ENCODE measurements at regions not wholly inside any gene's neighbourhood (a gene's known extent, or its start where the extent isn't known, plus 50 kb on each side); places are given as distances from the start of the nearest gene placed in this dataset.
"Not testable (repeated sequence)": the region's sequence is repeated elsewhere in the genome, so short reads cannot be mapped to it uniquely, and the experiment has no call there.

DNA sequence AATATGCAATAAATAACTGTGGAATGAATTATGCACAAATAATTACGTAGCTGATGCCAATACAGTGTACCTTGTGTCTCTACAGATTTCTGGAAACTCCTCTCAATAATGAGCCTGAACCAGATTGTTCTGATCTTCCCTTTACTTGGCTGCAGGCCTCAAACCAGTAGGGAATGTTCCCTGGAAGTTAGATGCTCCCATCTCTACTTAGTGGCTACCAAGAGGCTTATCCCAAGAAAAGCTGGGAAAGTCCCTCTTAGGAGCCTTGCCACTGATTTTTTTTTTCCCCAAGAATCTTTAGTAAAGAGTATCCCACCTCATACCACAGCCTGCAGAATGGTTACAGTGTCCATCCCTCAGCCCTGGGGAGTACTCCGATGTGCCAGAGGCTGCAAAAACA, 702.1 kb downstream of the RFPL4B start:
- DNase-seq (ENCODE audit: extremely low spot score, insufficient read length, low read depth) (no peak), FAIRE-seq (no peak)

DNA sequence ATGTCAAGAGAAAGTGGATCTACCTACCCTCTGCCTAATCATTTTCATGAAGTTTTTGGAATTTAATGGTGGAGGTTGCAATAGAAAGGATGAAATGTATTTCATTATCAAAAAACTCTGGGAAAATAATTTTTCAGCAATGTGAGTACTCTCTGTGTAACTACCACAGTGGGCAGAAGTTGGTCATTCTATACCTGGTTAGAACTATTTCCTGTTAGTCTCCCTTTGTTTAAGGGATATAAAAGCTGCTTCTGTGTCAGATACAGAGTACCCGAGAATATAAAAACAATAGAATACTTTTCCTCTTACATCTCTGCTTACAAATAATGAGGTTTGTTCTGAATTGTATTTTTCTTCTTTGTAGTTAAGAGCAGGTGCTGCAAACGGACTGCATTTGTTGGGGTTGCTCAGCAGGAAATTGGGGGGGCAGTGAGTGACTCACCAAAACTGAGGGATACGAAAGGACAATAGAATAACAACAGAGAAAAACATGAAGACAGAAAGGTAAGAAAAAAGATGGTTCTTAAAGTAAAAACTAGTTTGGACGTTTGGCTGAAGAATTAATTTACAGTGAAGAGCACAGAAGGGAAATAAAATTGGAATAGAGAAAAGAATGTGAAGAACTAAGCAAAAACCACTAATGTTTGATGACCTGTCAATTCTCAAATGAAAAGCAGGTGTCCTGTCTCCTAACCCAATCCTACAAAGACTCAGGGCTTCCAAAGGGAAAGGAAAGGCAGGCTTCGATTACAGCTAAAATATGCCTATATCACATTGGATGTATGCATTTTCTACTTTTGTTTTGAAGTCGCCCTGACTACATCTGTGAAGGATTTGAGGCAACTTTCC, 703.1 kb downstream of the RFPL4B start:
- DNase-seq (ENCODE audit: extremely low spot score, insufficient read length, low read depth) (no peak), FAIRE-seq (no peak)

DNA sequence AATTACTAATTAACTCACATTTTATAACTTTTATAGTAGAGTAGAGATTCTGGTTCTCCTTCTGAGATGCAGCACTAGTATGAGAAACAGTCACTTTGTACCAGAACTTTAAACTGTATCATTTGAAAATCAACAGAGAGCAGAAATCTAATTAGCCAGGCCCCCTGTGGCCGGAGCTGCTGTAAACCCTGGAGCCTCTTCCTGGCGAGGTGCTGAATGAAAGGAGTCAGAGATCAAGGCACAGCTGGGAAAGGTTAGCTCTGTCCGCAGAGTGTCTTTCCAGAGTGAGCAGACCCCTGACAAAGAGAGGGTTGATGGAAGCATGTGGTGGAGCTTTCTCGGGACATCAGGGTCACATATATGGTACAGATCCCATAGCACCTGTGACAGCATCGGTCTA, 703.8 kb downstream of the RFPL4B start:
- FAIRE-seq = no peak
- no peak for DNase-seq (ENCODE audit: extremely low spot score, insufficient read length, low read depth)

DNA sequence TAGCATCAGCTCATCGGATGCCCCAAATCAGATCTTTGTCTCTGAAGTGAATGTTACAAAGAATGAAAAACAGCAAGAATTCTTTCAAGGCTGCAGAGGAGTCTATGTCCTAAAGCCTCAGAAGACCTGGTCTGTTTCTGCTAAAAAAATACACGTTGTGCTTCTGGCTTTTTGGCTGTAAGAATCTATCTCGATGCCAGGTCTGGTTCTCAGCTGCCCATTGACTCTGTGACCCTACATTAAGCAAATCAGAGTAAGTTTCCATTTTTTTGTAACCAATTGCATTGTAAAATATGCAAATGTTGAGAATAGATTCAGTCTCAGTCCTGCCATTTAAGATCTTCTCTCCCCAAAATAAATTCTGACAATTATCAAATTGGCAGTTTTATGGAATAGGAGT, 705.4 kb downstream of the RFPL4B start:
- DNase-seq (ENCODE audit: extremely low spot score, insufficient read length, low read depth) (no peak), FAIRE-seq (no peak)

DNA sequence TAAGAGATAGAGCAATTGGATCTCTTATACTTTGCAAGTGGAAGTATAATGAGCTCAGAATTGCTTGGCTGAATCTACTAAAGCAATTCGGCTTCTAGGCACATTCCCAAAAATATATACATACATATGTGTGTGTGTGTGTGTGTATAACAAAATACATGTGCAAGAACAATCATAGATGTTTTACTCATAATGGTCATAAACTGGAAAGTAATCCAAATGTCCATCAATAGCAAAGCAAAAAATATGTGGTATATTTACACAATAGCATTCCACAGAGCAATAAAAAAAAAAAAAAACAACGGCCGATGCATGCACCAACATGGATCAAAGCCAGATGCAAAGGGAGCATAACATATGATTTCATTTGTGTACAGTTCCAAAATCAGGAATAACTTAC, 707.9 kb downstream of the RFPL4B start:
- DNase-seq (ENCODE audit: extremely low spot score, insufficient read length, low read depth) (no peak), FAIRE-seq (no peak)

DNA sequence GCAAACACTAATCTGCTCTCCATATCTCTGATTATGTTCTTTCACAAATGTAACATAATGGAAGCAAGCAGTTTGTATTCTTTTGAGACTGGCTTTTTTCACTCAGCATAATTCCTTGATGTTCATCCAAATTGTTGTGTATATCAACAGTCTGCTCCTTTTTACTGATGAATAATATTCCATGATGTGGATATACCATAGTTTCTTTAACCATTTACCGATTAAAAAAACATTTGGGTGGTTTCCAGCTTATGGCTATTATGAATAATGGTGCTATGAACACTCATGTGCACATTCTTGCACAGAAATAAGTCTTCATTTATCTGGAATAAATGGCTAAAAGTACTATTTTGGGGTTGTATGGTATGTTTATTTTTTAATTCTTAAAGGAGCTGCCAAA, 708.9 kb downstream of the RFPL4B start:
- FAIRE-seq = no peak
- no peak for DNase-seq (ENCODE audit: extremely low spot score, insufficient read length, low read depth)

DNA sequence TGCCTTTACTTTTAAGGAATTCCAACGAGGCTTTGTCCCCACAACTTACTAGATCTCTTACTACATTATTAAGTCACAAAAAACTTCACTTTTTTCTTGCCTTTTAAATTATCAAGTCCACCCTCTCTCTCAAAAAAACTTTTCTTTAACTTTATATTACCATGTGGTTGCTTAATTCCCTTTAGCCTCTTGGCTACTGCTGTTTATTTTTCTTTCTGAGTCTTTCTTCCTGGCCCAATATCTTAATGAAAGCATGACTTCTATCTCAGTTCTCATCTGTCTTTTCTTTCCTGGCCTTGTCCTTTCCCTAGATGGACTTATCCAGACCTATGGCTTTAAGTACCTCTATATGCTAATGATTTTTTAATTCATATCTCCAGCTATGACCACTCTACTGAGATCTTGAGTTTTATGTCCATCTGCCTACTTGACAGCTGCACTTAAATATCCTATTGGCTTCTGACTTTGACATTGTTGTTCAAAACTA, 710.5 kb downstream of the RFPL4B start:
- FAIRE-seq = no peak
- no peak for DNase-seq (ENCODE audit: extremely low spot score, insufficient read length, low read depth)

DNA sequence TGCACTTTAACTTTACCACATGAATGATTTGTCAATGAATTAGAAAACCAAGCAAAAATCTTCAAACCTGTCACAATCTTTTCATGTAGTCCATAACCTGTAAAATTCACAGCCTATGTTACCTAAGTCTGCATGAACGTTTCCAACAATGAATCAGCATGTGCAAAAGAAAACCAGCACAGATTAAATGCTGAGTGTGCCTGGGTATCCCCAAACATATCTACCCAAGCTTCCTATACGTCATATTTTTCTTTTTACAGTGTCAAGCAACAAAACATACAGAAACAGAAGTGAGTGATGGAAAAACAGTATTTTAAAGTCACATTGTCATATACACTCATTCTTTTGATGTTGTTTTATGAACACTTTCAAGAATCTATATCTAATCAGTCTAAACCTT, 713.5 kb downstream of the RFPL4B start:
- FAIRE-seq = no peak
- no peak for DNase-seq (ENCODE audit: extremely low spot score, insufficient read length, low read depth)

DNA sequence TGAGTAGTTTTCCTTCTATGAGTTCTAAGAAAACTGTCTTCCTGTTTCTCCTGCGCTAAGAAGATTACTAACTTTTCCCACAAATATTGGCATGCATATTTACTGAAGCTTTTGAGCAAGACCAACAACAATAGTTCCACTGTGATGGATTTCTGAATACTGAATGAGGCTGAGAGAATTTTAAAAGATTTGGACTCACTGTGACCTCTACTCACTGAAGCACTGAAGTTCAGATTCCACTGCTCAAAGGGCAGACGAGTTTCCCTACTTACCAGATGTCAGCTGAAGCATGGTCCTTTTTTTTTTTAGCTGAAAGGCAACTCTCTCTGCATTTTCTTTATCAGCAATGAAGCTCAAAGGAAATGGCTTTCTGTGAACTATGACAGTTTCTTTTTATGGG, 718.5 kb downstream of the RFPL4B start:
- no peak for DNase-seq (ENCODE audit: extremely low spot score, insufficient read length, low read depth)

DNA sequence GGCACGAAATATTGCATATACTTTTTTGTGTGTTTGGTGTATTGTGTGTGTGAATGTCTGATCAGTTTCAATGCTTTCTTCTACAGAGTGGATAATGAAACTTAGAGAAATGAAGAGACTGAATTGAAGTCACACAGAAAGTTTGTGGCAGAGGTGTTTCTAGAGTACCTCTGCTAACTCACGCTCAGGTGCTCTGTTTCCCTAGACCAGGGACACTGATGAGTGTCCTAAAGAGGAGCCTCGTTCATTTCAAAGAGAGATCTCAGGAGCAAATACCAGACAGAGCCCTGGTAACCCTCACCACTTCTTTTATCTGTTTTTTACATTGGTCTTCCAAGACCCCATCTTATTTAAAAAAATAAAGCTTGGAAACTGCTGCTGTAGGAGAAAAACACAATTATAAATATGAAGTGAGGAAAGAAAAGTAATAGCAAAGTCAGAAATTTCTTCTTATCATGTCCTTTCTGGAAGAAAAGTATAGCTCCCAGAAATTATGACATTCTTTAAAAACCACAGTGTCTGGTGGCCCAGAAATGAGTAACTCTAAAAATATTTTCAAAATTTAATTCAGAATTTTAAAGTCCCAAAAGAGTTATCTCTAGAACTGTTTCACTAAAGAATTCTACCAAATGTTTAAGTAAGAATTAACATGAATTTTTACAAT, 720.6 kb downstream of the RFPL4B start:
- DNase-seq (ENCODE audit: extremely low spot score, insufficient read length, low read depth) (no peak), FAIRE-seq (no peak)

More for the DNA sequence above, 718.5 kb downstream of the RFPL4B start:
- no peak for FAIRE-seq

DNA sequence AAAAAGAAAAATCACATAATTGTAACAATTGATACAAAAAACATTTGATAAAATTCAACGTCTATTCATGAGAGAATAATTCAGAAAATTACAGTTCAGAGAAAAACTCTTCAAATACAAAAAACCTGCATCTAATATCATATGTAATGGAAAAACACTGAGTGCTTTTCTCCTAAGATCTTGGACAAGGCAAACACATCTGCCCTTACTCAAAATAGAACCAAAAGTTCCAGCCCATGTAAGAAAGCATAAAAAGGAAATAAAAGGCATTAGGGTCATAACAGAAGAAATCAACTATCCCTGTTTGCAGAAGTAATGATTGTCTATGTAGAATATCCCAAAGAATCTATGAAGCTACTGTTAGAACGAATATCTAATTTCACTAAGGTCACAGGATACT, 721.4 kb downstream of the RFPL4B start:
- FAIRE-seq (no peak), DNase-seq (ENCODE audit: extremely low spot score, insufficient read length, low read depth) (no peak)

DNA sequence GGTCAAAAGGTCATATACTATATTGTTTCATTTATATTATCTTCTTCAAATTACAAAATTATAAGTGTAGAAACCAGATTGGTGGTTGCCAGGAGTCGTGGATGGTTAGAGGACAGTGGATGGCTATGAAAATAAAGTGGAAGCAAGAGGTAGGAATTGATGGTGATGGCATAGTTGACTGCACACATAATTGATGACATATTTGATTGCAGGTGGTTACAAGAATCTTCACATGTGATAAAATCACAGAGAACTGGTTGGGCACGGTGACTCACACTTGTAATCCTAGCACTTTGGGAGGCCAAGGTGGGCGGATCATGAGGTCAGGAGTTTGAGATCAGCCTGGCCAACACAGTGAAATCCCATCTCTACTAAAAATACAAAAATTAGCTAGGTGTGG, 723.6 kb downstream of the RFPL4B start:
- DNase-seq (ENCODE audit: extremely low spot score, insufficient read length, low read depth); FAIRE-seq: not testable (repeated sequence)

DNA sequence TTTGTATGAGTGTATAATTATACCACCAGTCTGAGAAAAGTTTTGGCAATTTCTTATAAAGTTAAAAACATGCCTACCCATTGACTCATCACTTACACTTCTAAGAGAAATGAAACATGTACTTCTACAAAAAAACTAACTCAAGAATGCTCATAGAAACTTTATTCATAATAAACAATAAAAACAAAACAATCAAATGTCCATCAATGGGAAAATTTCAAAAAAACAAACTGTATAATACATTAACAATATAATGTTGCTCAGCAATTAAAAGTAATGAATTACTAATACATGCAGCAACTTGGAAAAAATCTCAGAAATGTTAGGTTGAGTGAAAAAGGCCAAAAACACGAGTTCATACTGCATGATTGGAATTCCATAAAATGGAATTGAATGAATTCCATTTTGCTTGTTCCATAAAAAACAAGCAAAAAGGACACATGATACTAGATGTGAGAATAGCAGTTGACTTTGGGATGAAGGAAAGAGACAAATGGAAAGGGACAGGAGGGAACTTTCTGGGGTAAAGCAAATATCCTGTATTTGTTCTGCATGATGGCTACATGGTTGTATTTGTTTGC, 726.6 kb downstream of the RFPL4B start:
- FAIRE-seq = no peak
- DNase-seq (ENCODE audit: extremely low spot score, insufficient read length, low read depth) = no peak

DNA sequence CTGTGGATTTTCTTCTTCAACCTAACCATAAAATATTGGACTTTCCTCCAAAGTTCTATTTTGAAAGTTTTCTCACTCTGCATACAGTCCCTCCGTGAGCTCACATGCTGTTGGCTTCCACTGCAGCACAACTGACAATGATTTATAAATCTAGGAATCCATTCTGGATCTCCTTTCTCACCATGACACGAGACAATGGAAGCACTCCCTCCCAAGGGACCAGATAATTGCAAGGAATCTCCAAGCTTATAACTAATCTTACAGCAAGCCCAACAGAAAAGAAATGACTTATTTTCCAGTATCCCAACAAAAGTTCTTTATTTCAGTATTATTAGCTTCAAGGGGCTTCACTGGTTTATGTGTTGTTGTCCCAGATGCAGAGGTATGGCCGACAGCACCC, 729.0 kb downstream of the RFPL4B start:
- no peak for FAIRE-seq
- DNase-seq (ENCODE audit: extremely low spot score, insufficient read length, low read depth) = no peak

DNA sequence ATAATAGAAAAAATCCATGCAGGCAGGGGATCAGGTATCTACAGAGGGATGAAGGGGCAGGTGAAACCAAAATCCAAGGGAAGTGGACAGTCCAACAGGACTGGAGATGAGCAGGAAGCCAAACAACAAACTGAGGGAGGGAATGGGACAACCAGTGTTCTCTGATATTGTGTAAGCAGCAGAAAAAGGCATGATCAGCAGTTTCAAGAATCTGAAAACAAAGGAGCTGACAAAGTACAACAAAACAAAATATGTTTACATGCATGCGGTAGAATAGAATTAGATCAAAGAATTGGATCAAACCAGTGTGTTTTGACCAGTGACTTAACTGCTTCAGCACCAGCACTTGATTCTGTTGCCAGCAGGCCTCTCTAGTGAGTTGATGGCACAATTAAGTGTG, 729.7 kb downstream of the RFPL4B start:
- FAIRE-seq (no peak), DNase-seq (ENCODE audit: extremely low spot score, insufficient read length, low read depth) (no peak)

DNA sequence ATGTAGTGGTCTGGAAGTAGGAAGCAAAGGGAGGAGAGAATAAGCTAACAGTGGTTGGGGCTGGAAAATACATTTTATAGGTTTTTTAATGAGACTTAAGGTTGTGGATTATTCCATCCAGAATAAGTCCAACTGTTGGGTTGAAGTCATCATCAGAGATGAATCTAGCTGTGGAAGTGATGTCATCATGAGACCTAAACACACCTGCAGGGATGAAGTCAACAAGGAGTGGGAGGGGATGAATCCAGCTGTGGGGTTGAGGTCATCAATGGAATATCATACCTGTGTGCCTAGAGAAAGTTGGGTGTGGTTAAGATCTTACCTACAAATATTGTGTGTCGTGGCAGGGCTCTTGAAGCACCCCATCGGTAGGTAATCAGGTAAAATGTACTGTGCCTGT, 730.7 kb downstream of the RFPL4B start:
- DNase-seq (ENCODE audit: extremely low spot score, insufficient read length, low read depth) = no peak
- FAIRE-seq = no peak

DNA sequence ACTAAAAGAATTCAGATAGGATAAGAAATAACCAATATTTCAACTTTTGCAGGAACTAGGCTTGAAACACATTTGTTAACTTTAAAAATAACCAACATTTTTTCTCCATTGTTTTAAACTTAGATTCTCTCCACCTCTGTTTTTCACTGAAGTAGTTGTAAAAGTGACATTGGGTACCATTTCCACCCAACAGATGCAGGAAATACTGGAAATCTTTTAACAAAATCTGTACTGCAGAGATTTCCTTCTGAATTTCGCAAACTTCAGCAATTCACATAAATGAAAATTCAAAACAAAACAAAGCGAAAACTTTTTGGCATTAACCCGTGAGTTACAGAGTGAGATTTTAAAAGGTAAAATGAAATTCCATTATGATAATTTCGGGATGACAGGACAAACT, 731.7 kb downstream of the RFPL4B start:
- FAIRE-seq (no peak), DNase-seq (ENCODE audit: extremely low spot score, insufficient read length, low read depth) (no peak)

DNA sequence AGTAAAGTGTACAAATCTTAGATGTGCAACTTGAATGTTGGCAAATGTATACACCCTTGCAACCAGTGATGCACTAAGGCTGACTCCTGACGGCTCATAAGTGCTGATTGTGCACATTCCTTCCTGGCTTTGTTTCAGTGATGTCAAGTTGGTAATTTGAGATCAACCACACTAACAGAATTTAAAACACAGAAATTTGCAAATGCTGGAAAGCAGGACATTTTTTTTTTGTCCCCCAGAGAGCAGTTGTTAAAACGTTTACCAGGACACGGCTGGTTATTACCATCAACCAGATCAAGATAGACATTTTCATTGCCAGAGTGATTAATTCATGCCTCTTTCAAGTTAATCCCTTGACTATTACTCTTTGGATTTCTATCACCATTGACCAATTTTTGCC, 735.6 kb downstream of the RFPL4B start:
- DNase-seq (ENCODE audit: extremely low spot score, insufficient read length, low read depth) = no peak
- no peak for FAIRE-seq

DNA sequence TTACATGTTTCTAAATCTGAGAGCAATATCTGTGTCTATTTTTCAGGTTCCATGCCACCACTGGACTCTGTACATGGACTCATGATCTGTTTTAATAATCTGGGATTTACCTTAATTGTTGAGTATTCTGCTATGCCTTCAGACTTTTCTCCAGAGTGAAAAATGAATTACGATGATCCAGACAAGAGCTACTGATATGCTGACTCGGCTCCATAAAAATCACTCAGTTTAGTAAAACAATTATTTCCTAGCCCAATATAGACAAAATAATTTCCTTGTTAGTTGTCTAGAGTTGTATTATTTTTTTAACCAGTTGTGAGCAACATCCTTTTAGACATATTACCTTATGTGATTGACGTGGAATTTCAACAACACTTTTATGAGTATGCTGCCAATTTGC, 736.8 kb downstream of the RFPL4B start:
- DNase-seq (ENCODE audit: extremely low spot score, insufficient read length, low read depth) (no peak), FAIRE-seq (no peak)

DNA sequence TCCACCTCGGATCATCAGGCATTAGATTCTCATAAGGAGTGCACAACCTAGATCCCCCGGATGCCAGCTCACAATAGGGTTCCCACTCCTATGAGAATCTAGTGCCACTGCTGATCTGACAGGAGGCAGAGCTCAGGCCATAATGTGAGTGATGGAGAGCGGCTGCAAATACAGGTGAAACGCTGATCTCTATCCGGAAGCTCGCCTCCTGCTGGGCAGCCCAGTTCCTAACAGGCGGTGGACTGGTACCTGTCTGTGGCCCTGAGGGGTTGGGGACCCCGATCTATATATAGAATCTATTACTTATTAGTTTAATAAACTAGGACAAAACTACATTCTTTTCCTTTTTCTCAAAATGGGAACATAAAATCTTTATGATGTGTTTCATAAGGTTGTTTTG, 741.9 kb downstream of the RFPL4B start:
- no peak for DNase-seq (ENCODE audit: extremely low spot score, insufficient read length, low read depth)
- no peak for FAIRE-seq

DNA sequence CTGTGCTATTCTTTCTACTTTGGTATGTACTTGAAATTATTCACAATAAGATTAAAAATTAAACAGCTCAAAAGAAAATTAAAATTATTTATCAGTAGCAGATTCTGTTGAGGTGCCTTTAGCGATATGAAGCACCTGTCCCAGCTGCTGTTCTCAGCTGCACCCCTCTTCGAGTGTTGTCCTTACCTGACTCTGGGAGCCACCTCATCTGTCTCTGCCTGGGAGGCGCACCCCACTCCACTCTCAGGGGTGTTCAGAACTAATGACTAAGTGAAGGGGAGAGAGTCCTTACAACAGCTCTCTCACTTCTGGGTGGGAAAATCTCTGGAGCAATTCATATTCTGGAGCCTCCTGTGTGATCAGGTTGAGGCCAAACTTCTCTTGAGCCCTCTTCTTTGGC, 745.7 kb downstream of the RFPL4B start:
- FAIRE-seq (no peak), DNase-seq (ENCODE audit: extremely low spot score, insufficient read length, low read depth) (no peak)
